HepG2 (cell line): ENCODE measurements at regions not wholly inside any gene's neighbourhood (a gene's known extent, or its start where the extent isn't known, plus 50 kb on each side); places are given as distances from the start of the nearest gene placed in this dataset.

Experiments
- ATAC-seq: fragments of 200-7000 bp; cut with Tn5 transposase; 3 replicates; pipeline ENCODE4 v1.9.1; 2020; ENCODE audit warnings: mild to moderate bottlenecking, moderate library complexity
- BruUV-seq: library from RNA; stranded (reverse); fragments of 400-500 nt; replicated peaks from 2 replicates; lab custom pipeline; 2021; lab: Mats Ljungman, UMichigan
- CTCF ChIA-PET: fragments of 300-600 bp; formaldehyde crosslinking; extraction: SDS; loops from one replicate; lab custom pipeline; 2021; ENCODE audit warnings: low total read pairs, inconsistent platforms, low intra/inter-chr PET ratio; lab: Yijun Ruan, JAX
- POLR2A ChIA-PET: fragments of 350-600 bp; sonication (Branson Sonifier 250); formaldehyde crosslinking; loops from one replicate; lab custom pipeline; 2020; ENCODE audit warnings: antibody characterized with exemption, inconsistent platforms; lab: Yijun Ruan, JAX
- DNase-seq: peaks from one replicate; pipeline ENCODE4 v3.0.0-alpha.2; 2015; ENCODE audit warnings: low spot score
- FAIRE-seq: peaks from 3 replicates; lab custom pipeline; 2011; peaks lifted over from hg19 to GRCh38; lab: Jason Lieb, UNC
- H2AFZ ChIP-seq: one replicate; pipeline ENCODE4 v1.6.1; 2011; ENCODE audit warnings: low read length, inconsistent platforms
- H3K27ac ChIP-seq: fragments of 300-600 bp; 3 replicates; pipeline ENCODE4 v1.8.0; 2011; ENCODE audit warnings: mixed run types, mild to moderate bottlenecking, mixed read lengths, low read length, inconsistent platforms; ENCODE audit not compliant: insufficient read depth; ENCODE audit errors: extremely low read length
- H3K27me3 ChIP-seq, 2 experiments: fragments of 200-600 bp in 1 of 2; 2 replicates in 1 of 2; 3 replicates in 1 of 2; pipeline versions ENCODE4 v1.6.0 to v1.8.0; 2011; ENCODE audit warnings: low read length in 2 of 2, mild to moderate bottlenecking in 2 of 2, moderate library complexity in 2 of 2, inconsistent platforms in 1 of 2; ENCODE audit not compliant: insufficient read depth in 2 of 2, control insufficient read depth in 1 of 2
- H3K36me3 ChIP-seq, 2 experiments: fragments of 200-600 bp in 1 of 2; replicated peaks in 1 of 2; 2 replicates in 1 of 2; 3 replicates in 1 of 2; pipeline versions ENCODE4 v1.5.1 to v1.8.0; 2011; ENCODE audit warnings: low read length in 2 of 2, inconsistent platforms in 1 of 2; ENCODE audit not compliant: insufficient read depth in 2 of 2, control insufficient read depth in 1 of 2
- H3K4me1 ChIP-seq: 2 replicates; pipeline ENCODE4 v1.5.1; 2012; ENCODE audit warnings: low read length, inconsistent platforms; ENCODE audit not compliant: insufficient read depth
- H3K4me2 ChIP-seq: 2 replicates; pipeline ENCODE4 v1.6.0; 2011; ENCODE audit warnings: low read depth, low read length, inconsistent platforms
- H3K4me3 ChIP-seq, 3 experiments: fragments of 200-600 bp in 1 of 3; sonication (generic), shearing (Covaris generic) in 1 of 3; replicated peaks in 1 of 3; 2 replicates each; pipeline ENCODE4 v1.5.1; 2011 to 2016; ENCODE audit warnings: low read length in 3 of 3, inconsistent platforms in 2 of 3, low read depth in 2 of 3, mild to moderate bottlenecking in 2 of 3, control low read depth in 1 of 3, mixed read lengths in 1 of 3; ENCODE audit not compliant: insufficient read depth in 1 of 3
- H3K79me2 ChIP-seq: one replicate; pipeline ENCODE4 v1.6.1; 2011; ENCODE audit warnings: low read length, inconsistent platforms; ENCODE audit not compliant: insufficient read depth
- H3K9ac ChIP-seq: 2 replicates; pipeline ENCODE4 v1.6.0; 2011; ENCODE audit warnings: mild to moderate bottlenecking, low read depth, low read length, inconsistent platforms; ENCODE audit not compliant: insufficient read depth
- H3K9me3 ChIP-seq: 2 replicates; pipeline ENCODE4 v1.5.1; 2012; ENCODE audit warnings: mild to moderate bottlenecking, low read length
- H4K20me1 ChIP-seq: 2 replicates; pipeline ENCODE4 v1.6.0; 2011; ENCODE audit warnings: inconsistent platforms, mild to moderate bottlenecking, low read length, moderate library complexity; ENCODE audit not compliant: insufficient read depth
- HNRNPLL ChIP-seq: fragments of 200-400 bp; formaldehyde crosslinking; IDR thresholded peaks from 2 replicates; pipeline ENCODE4 v1.6.1; 2017; ENCODE audit warnings: mild to moderate bottlenecking, low read depth, low read length; ENCODE audit not compliant: poor library complexity, severe bottlenecking
- HOXA7 ChIP-seq: sonication (generic); formaldehyde crosslinking; IDR thresholded peaks from 2 replicates; pipeline ENCODE4 v1.8.1; 2022; ENCODE audit warnings: mild to moderate bottlenecking, missing genetic modification reagents, moderate library complexity
- HOXD1 ChIP-seq: sonication (generic); formaldehyde crosslinking; IDR thresholded peaks from 2 replicates; pipeline ENCODE4 v1.5.0; 2020; ENCODE audit warnings: missing genetic modification reagents
- KAT2B ChIP-seq: fragments of 150-350 bp; IDR thresholded peaks from 2 replicates; pipeline ENCODE4 v1.6.1; 2014; ENCODE audit warnings: low read depth, low read length, borderline replicate concordance
- MAF1 ChIP-seq: sonication (generic); formaldehyde crosslinking; IDR thresholded peaks from 2 replicates; pipeline ENCODE4 v1.5.0; 2020; ENCODE audit warnings: missing genetic modification reagents, borderline replicate concordance
- MTF2 ChIP-seq: sonication (generic); formaldehyde crosslinking; IDR thresholded peaks from 2 replicates; pipeline ENCODE4 v1.5.0; 2020; ENCODE audit warnings: missing genetic modification reagents, borderline replicate concordance
- NCOA1 ChIP-seq: sonication (generic); formaldehyde crosslinking; IDR thresholded peaks from 2 replicates; pipeline ENCODE4 v1.9.0; 2021; ENCODE audit warnings: missing genetic modification reagents
- SNAI1 ChIP-seq: sonication (generic); formaldehyde crosslinking; IDR thresholded peaks from 2 replicates; pipeline ENCODE4 v1.5.0; 2020; ENCODE audit warnings: mild to moderate bottlenecking, missing genetic modification reagents, borderline replicate concordance
- THAP11 ChIP-seq: IDR thresholded peaks from 2 replicates; pipeline ENCODE4 v1.6.1; 2016; ENCODE audit warnings: missing biosample characterization, missing genetic modification reagents
- ZNF12 ChIP-seq: sonication (generic); formaldehyde crosslinking; IDR thresholded peaks from 2 replicates; pipeline ENCODE4 v1.5.0; 2020; ENCODE audit warnings: missing genetic modification reagents
- ZNF382 ChIP-seq: sonication (generic); formaldehyde crosslinking; IDR thresholded peaks from 2 replicates; pipeline ENCODE4 v1.5.0; 2020; ENCODE audit warnings: missing genetic modification reagents, mild to moderate bottlenecking, borderline replicate concordance
- ZNF451 ChIP-seq: sonication (generic); formaldehyde crosslinking; IDR thresholded peaks from 2 replicates; pipeline ENCODE4 v1.5.0; 2020; ENCODE audit warnings: mild to moderate bottlenecking, missing genetic modification reagents
- ZNF776 ChIP-seq: sonication (generic); formaldehyde crosslinking; IDR thresholded peaks from 2 replicates; pipeline ENCODE4 v1.4.0; 2020; ENCODE audit warnings: mild to moderate bottlenecking, missing genetic modification reagents
- WGBS: methylation state at CpG from one replicate; pipeline ENCODE4 v1.1.6; 2017; ENCODE audit warnings: low lambda C conversion rate; 5-methylcytosine and 5-hydroxymethylcytosine counted together
- in situ Hi-C: cut with HindIII; loops from 2 replicates; pipeline ENCODE4 v1.10.0; 2017; ENCODE audit warnings: low pct_unique_long_range_greater_than_20kb; ENCODE audit not compliant: extremely low pct_ligation_motif_present
- intact Hi-C: fragments of 100-400 bp; cut with micrococcal nuclease; formaldehyde crosslinking; loops from one replicate; pipeline ENCODE4 v1.10.0; 2022; ENCODE audit not compliant: unreplicated experiment
- TF ChIP-seq, protein P1 (sequence below): sonication (generic); formaldehyde crosslinking; IDR thresholded peaks from 2 replicates; pipeline ENCODE4 v1.5.0; 2020; ENCODE audit warnings: missing genetic modification reagents
- TF ChIP-seq, protein P2 (sequence below): sonication (generic); formaldehyde crosslinking; IDR thresholded peaks from 2 replicates; pipeline ENCODE4 v1.4.0; 2020; ENCODE audit warnings: missing genetic modification reagents, borderline replicate concordance
- TF ChIP-seq, protein P3 (sequence below): sonication (generic); formaldehyde crosslinking; IDR thresholded peaks from 2 replicates; pipeline ENCODE4 v1.8.1; 2022; ENCODE audit warnings: low read depth, mild to moderate bottlenecking, missing genetic modification reagents

DNA sequence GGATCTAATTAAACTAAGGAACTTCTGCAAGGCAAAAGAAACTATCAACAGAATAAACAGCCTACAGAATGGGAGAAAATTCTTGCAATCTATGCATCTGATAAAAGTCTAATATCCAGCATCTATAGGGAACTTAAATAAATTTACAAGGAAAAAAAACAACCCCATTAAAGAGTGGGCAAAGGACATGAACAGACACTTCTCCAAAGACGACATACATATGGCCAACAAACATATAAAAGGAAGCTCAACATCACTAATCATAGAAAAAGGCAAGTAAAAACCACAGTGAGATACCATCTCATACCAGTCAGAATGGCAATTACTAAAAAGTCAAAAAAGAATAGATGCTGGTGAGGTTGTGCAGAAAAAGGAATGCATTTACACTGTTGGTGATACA, 134.8 kb upstream of the PAQR3 start:
- no TSS peak for BruUV-seq
- Histone ChIP-seq H3K9ac (no peak overlapping the region), H3K36me3 (no peaks in the 10 kb centered on the region), H3K4me3 (no peak overlapping the region), H2AFZ (no peak overlapping the region), H4K20me1 (no peaks in the 10 kb centered on the region), H3K4me1 (no peaks in the 10 kb centered on the region), H3K79me2 (no peaks in the 10 kb centered on the region), H3K27ac (no peak overlapping the region), H3K4me2 (no peak overlapping the region), H3K27me3 (no peaks in the 10 kb centered on the region), H3K9me3 (no peaks in the 10 kb centered on the region)
- no peak for ATAC-seq
- ChIA-PET POLR2A (no interaction called here), CTCF (no interaction called here)
- in situ Hi-C loops (no loop called here), intact Hi-C loops (no loop called here)
- no peak for DNase-seq
- 0% methylated on average over 1 of the region's 1 CpG for WGBS
- FAIRE-seq, result no peak
- no peak for TF ChIP-seq ZNF12 (CRISPR knock-in tag)
- no peak for TF ChIP-seq MAF1 (CRISPR knock-in tag)
- no peak for TF ChIP-seq HOXA7 (CRISPR knock-in tag)
- no peak for TF ChIP-seq HOXD1 (CRISPR knock-in tag)
- TF ChIP-seq ZNF451 (CRISPR knock-in tag), result no peak
- TF ChIP-seq, protein P1, sequence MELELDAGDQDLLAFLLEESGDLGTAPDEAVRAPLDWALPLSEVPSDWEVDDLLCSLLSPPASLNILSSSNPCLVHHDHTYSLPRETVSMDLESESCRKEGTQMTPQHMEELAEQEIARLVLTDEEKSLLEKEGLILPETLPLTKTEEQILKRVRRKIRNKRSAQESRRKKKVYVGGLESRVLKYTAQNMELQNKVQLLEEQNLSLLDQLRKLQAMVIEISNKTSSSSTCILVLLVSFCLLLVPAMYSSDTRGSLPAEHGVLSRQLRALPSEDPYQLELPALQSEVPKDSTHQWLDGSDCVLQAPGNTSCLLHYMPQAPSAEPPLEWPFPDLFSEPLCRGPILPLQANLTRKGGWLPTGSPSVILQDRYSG (CRISPR knock-in tag), result no peak
- TF ChIP-seq ZNF382 (CRISPR knock-in tag), result no peak
- no peak for TF ChIP-seq NCOA1 (CRISPR knock-in tag)
- TF ChIP-seq THAP11 (CRISPR knock-in tag), result no peak
- TF ChIP-seq, protein P2, sequence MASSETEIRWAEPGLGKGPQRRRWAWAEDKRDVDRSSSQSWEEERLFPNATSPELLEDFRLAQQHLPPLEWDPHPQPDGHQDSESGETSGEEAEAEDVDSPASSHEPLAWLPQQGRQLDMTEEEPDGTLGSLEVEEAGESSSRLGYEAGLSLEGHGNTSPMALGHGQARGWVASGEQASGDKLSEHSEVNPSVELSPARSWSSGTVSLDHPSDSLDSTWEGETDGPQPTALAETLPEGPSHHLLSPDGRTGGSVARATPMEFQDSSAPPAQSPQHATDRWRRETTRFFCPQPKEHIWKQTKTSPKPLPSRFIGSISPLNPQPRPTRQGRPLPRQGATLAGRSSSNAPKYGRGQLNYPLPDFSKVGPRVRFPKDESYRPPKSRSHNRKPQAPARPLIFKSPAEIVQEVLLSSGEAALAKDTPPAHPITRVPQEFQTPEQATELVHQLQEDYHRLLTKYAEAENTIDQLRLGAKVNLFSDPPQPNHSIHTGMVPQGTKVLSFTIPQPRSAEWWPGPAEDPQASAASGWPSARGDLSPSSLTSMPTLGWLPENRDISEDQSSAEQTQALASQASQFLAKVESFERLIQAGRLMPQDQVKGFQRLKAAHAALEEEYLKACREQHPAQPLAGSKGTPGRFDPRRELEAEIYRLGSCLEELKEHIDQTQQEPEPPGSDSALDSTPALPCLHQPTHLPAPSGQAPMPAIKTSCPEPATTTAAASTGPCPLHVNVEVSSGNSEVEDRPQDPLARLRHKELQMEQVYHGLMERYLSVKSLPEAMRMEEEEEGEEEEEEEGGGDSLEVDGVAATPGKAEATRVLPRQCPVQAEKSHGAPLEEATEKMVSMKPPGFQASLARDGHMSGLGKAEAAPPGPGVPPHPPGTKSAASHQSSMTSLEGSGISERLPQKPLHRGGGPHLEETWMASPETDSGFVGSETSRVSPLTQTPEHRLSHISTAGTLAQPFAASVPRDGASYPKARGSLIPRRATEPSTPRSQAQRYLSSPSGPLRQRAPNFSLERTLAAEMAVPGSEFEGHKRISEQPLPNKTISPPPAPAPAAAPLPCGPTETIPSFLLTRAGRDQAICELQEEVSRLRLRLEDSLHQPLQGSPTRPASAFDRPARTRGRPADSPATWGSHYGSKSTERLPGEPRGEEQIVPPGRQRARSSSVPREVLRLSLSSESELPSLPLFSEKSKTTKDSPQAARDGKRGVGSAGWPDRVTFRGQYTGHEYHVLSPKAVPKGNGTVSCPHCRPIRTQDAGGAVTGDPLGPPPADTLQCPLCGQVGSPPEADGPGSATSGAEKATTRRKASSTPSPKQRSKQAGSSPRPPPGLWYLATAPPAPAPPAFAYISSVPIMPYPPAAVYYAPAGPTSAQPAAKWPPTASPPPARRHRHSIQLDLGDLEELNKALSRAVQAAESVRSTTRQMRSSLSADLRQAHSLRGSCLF, result no peak
- TF ChIP-seq KAT2B, result no peak
- no peak for TF ChIP-seq MTF2 (CRISPR knock-in tag)
- no peak for TF ChIP-seq HNRNPLL
- TF ChIP-seq ZNF776 (CRISPR knock-in tag), result no peak
- TF ChIP-seq, protein P3, sequence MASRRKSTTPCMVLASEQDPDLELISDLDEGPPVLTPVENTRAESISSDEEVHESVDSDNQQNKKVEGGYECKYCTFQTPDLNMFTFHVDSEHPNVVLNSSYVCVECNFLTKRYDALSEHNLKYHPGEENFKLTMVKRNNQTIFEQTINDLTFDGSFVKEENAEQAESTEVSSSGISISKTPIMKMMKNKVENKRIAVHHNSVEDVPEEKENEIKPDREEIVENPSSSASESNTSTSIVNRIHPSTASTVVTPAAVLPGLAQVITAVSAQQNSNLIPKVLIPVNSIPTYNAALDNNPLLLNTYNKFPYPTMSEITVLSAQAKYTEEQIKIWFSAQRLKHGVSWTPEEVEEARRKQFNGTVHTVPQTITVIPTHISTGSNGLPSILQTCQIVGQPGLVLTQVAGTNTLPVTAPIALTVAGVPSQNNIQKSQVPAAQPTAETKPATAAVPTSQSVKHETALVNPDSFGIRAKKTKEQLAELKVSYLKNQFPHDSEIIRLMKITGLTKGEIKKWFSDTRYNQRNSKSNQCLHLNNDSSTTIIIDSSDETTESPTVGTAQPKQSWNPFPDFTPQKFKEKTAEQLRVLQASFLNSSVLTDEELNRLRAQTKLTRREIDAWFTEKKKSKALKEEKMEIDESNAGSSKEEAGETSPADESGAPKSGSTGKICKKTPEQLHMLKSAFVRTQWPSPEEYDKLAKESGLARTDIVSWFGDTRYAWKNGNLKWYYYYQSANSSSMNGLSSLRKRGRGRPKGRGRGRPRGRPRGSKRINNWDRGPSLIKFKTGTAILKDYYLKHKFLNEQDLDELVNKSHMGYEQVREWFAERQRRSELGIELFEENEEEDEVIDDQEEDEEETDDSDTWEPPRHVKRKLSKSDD (CRISPR knock-in tag), result no peak
- TF ChIP-seq SNAI1 (CRISPR knock-in tag), result no peak
